HG03139 (cell line): ENCODE measurements at regions not wholly inside any gene's neighbourhood (a gene's known extent, or its start where the extent isn't known, plus 50 kb on each side); places are given as distances from the start of the nearest gene placed in this dataset.

Experiments used
- ATAC-seq: cut with Tn5 transposase; IDR thresholded peaks from one replicate; pipeline ENCODE4 v1.9.1; 2021; ENCODE audit not compliant: unreplicated experiment

GRCh38 chr11:116643521-116643920 is 129.3 kb downstream of the BUD13 start:
- no peak for ATAC-seq

- ATAC-seq, result no peak
These were observed 129.9 kb downstream of the BUD13 start for GRCh38 chr11:116642902-116643301.

- ATAC-seq, result no peak
These were observed 130.3 kb downstream of the BUD13 start for GRCh38 chr11:116642481-116642880.

GRCh38 chr11:116641561-116642045 is 131.2 kb downstream of the BUD13 start:
- ATAC-seq, result no peak

- ATAC-seq, result no peak
These were observed 132.0 kb downstream of the BUD13 start for GRCh38 chr11:116640641-116641402.

- no peak for ATAC-seq
These were observed 134.3 kb downstream of the BUD13 start for GRCh38 chr11:116638463-116638862.

- no peak for ATAC-seq
These were observed 135.0 kb downstream of the BUD13 start for GRCh38 chr11:116637766-116638165.

GRCh38 chr11:116636341-116636929 is 136.4 kb downstream of the BUD13 start:
- no peak for ATAC-seq

GRCh38 chr11:116631201-116631600 is 141.6 kb downstream of the BUD13 start:
- no peak for ATAC-seq

- no peak for ATAC-seq
These were observed 154.3 kb downstream of the BUD13 start for GRCh38 chr11:116618461-116618860.

GRCh38 chr11:116615211-116615865 is 157.4 kb downstream of the BUD13 start:
- no peak for ATAC-seq

GRCh38 chr11:116614306-116615210 is 158.2 kb downstream of the BUD13 start:
- no peak for ATAC-seq

GRCh38 chr11:116613206-116613875 is 159.4 kb downstream of the BUD13 start:
- no peak for ATAC-seq

- ATAC-seq, result no peak
These were observed 160.7 kb downstream of the BUD13 start for GRCh38 chr11:116611998-116612620.

GRCh38 chr11:116610190-116610589 is 162.6 kb downstream of the BUD13 start:
- no peak for ATAC-seq

GRCh38 chr11:116607027-116607426 is 165.8 kb downstream of the BUD13 start:
- no peak for ATAC-seq

- ATAC-seq, result no peak
These were observed 167.0 kb downstream of the BUD13 start for GRCh38 chr11:116605543-116606459.

GRCh38 chr11:116603728-116604323 is 169.0 kb downstream of the BUD13 start:
- ATAC-seq, result no peak

- no peak for ATAC-seq
These were observed 170.2 kb downstream of the BUD13 start for GRCh38 chr11:116602637-116602942.
